Kidney epithelial cell (primary cell): ENCODE measurements at regions not wholly inside any gene's neighbourhood (a gene's known extent, or its start where the extent isn't known, plus 50 kb on each side); places are given as distances from the start of the nearest gene placed in this dataset.

ENCODE experiments used
- DNase-seq: peaks from one replicate; pipeline ENCODE4 v3.0.0-alpha.2; 2010; ENCODE audit warnings: low read depth
- H3K27me3 ChIP-seq: 2 replicates; pipeline ENCODE4 v1.6.0; 2011; ENCODE audit warnings: low read length; ENCODE audit not compliant: control insufficient read depth, insufficient read depth
- H3K36me3 ChIP-seq: 2 replicates; pipeline ENCODE4 v1.5.1; 2011; ENCODE audit warnings: low read length; ENCODE audit not compliant: control insufficient read depth, insufficient read depth
- H3K4me3 ChIP-seq: 2 replicates; pipeline ENCODE4 v1.5.1; 2011; ENCODE audit warnings: low read depth, mild to moderate bottlenecking, control low read depth, low read length
- TF ChIP-seq, protein P1 (sequence below): IDR thresholded peaks from 2 replicates; pipeline ENCODE4 v1.5.1; 2011; ENCODE audit warnings: mild to moderate bottlenecking, moderate library complexity, low read length, control low read depth, inconsistent platforms; ENCODE audit not compliant: insufficient read depth, poor library complexity, severe bottlenecking

DNA sequence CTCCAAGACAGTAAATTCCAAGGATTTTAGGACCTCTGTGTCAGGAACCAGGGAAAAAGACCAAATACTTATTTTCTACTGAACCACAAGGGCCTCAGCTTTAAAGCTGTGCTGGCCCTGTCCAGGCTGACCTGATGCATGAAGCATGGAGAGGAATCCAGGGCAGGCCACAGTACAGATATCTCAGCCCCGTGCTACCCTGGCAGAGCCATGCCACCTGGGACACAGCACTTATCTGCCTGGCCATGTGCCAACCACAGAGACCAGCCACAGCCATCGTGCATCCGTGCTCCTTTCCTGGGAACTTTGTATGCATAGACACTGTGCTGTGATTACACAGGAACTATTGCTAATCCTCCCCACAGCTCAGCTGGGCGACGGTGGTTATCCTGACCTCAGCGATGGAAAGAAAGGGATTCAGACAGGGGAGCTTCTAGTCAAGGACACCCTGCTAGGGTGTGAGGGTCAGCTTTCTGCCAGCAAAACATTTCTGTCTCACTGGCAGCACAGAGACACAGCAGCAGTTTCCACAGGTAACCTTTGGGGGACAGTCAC, 687.4 kb upstream of the ID2 start:
- H3K27me3 ChIP-seq, result no peaks in the 10 kb centered on the region
- H3K36me3 ChIP-seq, result no peaks in the 10 kb centered on the region
- H3K4me3 ChIP-seq, result no peak overlapping the region
- no peak for DNase-seq
- TF ChIP-seq, protein P1, sequence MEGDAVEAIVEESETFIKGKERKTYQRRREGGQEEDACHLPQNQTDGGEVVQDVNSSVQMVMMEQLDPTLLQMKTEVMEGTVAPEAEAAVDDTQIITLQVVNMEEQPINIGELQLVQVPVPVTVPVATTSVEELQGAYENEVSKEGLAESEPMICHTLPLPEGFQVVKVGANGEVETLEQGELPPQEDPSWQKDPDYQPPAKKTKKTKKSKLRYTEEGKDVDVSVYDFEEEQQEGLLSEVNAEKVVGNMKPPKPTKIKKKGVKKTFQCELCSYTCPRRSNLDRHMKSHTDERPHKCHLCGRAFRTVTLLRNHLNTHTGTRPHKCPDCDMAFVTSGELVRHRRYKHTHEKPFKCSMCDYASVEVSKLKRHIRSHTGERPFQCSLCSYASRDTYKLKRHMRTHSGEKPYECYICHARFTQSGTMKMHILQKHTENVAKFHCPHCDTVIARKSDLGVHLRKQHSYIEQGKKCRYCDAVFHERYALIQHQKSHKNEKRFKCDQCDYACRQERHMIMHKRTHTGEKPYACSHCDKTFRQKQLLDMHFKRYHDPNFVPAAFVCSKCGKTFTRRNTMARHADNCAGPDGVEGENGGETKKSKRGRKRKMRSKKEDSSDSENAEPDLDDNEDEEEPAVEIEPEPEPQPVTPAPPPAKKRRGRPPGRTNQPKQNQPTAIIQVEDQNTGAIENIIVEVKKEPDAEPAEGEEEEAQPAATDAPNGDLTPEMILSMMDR, result no peak

DNA sequence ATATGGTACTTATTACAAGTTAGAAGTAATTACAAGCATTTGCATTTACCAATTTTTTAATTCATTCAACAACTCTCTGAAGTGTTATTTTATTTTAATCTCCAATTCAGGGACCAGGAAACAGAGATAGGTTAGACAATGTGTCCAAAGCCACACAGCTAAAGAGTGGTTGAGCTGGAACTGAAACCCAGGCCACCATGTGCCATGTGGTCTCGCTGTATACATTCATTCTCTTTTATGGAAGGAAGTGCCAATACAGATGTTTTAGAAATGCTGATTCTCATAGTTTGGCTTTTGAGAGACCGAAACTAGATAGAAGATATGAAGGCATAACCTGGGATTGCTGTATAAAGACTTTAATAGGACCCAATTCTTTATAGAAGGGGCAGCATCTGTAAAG, 684.6 kb upstream of the ID2 start:
- Histone ChIP-seq H3K36me3 (no peaks in the 10 kb centered on the region), H3K4me3 (no peak overlapping the region), H3K27me3 (no peaks in the 10 kb centered on the region)
- TF ChIP-seq, protein P1, result no peak
- DNase-seq, result no peak

DNA sequence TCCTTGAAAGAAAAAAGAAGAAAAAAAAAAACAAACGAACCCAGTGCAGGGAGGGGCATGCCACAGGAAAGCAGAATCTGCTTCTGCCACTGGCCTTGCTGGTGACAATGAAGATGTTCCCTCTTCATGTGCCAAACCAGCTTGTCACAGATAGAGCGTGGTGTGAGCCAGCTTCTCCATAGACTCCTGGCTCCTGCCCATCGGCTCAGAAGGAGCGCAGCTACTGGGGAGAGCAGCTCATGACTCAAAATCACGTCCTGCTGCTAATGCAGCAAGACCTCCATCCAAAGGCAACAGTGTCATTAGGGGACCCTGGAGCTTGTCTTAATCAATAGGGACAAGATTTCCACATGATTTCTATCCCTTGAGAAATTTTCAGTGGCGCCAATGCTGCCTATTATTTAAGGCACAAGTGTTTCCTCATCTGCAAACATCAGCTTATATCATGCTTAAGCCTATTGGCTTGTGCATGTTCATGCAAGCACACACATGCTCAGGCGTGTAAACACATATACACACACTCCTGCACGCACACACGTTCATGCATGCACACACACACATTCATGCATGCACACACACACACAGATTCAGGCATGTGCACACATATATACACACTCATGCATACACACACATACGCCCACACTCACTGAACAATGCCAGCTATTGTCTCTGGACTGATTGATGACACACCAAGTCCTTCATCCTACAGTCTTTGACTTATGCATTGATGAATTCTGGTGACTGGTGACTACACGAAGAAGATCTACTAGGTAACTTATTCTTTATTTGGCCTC, 682.0 kb upstream of the ID2 start:
- Histone ChIP-seq H3K4me3 (no peak overlapping the region), H3K36me3 (no peaks in the 10 kb centered on the region), H3K27me3 (no peaks in the 10 kb centered on the region)
- DNase-seq, result no peak
- TF ChIP-seq, protein P1, result no peak

DNA sequence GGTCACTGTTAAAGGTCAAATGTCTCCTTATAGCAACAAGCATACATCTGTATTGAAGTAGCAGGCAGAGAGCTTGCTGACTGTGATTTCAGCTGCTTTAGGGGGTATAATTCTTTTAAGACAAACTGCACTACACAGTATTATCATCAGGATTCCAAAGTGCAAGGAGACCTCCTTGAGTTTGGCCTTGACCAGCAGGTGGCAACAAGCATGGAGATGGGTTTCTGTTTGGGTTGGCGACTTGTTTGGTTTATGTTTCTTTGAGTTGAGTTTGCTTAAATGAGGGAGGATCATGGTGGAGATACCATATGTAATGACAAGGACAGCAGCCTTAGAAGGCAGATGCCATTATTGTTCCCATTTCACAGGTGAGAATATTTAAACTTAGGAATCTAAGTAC, 681.0 kb upstream of the ID2 start:
- no peaks in the 10 kb centered on the region for H3K27me3 ChIP-seq
- no peaks in the 10 kb centered on the region for H3K36me3 ChIP-seq
- DNase-seq, result no peak
- TF ChIP-seq, protein P1, result peak; percentile 19
- no peak overlapping the region for H3K4me3 ChIP-seq

DNA sequence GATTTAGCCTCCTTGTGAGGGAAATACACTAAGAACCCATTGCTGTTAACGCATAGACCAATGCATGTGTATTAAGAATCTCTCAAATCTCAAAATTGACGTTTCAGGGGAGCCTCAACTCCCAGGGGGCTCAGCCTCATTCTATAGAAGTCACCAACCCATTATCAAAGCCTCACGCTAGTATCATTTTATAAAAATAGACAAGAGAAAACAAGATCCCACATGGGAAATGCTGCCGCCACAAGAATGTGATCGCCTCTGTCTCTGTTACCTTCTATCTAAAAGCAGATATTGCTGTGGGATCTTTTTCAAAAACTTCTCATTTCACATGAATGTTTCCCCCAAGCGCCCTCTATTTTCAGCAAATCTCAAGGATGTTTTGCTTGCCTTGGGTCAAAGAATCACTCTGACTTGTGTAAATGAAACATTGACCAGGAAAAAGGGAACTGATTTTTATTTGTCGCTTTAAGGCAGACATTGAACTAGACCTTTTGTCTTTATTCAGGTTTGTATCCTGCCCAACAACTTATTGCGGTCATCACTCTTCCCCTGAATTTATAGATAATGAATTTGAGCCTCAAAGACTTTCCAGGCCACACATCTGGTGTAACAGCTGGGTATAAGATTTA, 679.0 kb upstream of the ID2 start:
- TF ChIP-seq, protein P1, result no peak
- Histone ChIP-seq H3K27me3 (no peaks in the 10 kb centered on the region), H3K4me3 (no peak overlapping the region), H3K36me3 (no peaks in the 10 kb centered on the region)
- no peak for DNase-seq
